HUES48 (cell line): ENCODE measurements at regions not wholly inside any gene's neighbourhood (a gene's known extent, or its start where the extent isn't known, plus 50 kb on each side); places are given as distances from the start of the nearest gene placed in this dataset.
"Not testable (repeated sequence)": the region's sequence is repeated elsewhere in the genome, so short reads cannot be mapped to it uniquely, and the experiment has no call there.

Source experiments
- H3K27ac ChIP-seq: one replicate; pipeline ENCODE4 v1.7.0; 2013; ENCODE audit warnings: low read depth, low read length, inconsistent platforms
- H3K27me3 ChIP-seq: 2 replicates; pipeline ENCODE4 v1.6.1; 2013; ENCODE audit warnings: mild to moderate bottlenecking, low read length; ENCODE audit not compliant: control insufficient read depth, insufficient read depth
- H3K36me3 ChIP-seq: 2 replicates; pipeline ENCODE4 v1.6.1; 2013; ENCODE audit warnings: low read length; ENCODE audit not compliant: control insufficient read depth, insufficient read depth
- H3K4me1 ChIP-seq: 2 replicates; pipeline ENCODE4 v1.6.1; 2013; ENCODE audit warnings: mild to moderate bottlenecking, low read length; ENCODE audit not compliant: control insufficient read depth, insufficient read depth
- H3K4me3 ChIP-seq: 2 replicates; pipeline ENCODE4 v1.5.1; 2013; ENCODE audit warnings: mild to moderate bottlenecking, low read depth, low read length
- H3K9ac ChIP-seq: 2 replicates; pipeline ENCODE4 v1.6.1; 2013; ENCODE audit warnings: mild to moderate bottlenecking, low read depth, low read length, moderate library complexity
- H3K9me3 ChIP-seq: 2 replicates; pipeline ENCODE4 v1.6.1; 2013; ENCODE audit warnings: low read length; ENCODE audit not compliant: control insufficient read depth, insufficient read depth

- not testable (repeated sequence) for H3K27me3 ChIP-seq, H3K36me3 ChIP-seq, H3K27ac ChIP-seq, H3K4me3 ChIP-seq, H3K9ac ChIP-seq, H3K4me1 ChIP-seq
- peaks cover 31% of the 10 kb centered on the region for H3K9me3 ChIP-seq
Measured at GRCh38 chr5:179456075-179456474, 94.3 kb upstream of the RUFY1 start.

- Histone ChIP-seq H3K36me3 (no peaks in the 10 kb centered on the region), H3K27ac (no peak overlapping the region), H3K9ac (no peak overlapping the region), H3K4me3 (no peak overlapping the region), H3K4me1 (no peaks in the 10 kb centered on the region), H3K9me3 (peaks cover 38% of the 10 kb centered on the region), H3K27me3 (no peaks in the 10 kb centered on the region)
Measured at GRCh38 chr5:179455320-179455719, 95.0 kb upstream of the RUFY1 start.

- H3K36me3 ChIP-seq = no peaks in the 10 kb centered on the region
- no peaks in the 10 kb centered on the region for H3K4me1 ChIP-seq
- no peak overlapping the region for H3K27ac ChIP-seq
- no peaks in the 10 kb centered on the region for H3K27me3 ChIP-seq
- no peak overlapping the region for H3K9ac ChIP-seq
- peaks cover 38% of the 10 kb centered on the region for H3K9me3 ChIP-seq
- H3K4me3 ChIP-seq = no peak overlapping the region
Measured at GRCh38 chr5:179454356-179454755, 96.0 kb upstream of the RUFY1 start.

DNA sequence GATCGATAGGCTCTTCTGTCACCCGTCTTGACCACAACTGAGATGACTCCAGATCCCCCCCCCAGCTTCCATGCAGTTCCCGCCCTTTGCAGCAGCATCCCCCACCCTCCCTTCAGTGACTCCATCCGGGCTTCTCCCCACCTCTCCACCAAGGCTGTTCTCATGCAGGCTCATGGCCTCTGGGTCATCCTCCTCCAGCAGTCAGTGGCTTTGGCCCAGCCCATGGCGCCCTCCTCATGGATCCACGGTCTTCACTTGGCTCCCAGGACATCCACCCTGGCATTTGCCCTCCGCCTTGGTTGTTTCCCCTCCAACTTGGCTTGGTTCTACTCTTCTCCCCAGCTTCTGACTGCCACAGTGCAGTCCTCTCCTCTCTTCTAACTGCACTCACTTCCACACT, 96.7 kb upstream of the RUFY1 start:
- no peaks in the 10 kb centered on the region for H3K27me3 ChIP-seq
- no peaks in the 10 kb centered on the region for H3K4me1 ChIP-seq
- no peak overlapping the region for H3K9ac ChIP-seq
- no peak overlapping the region for H3K4me3 ChIP-seq
- H3K36me3 ChIP-seq = no peaks in the 10 kb centered on the region
- H3K9me3 ChIP-seq = peaks cover 38% of the 10 kb centered on the region
- no peak overlapping the region for H3K27ac ChIP-seq

- H3K4me3 ChIP-seq = no peak overlapping the region
- peaks cover 38% of the 10 kb centered on the region for H3K9me3 ChIP-seq
- no peaks in the 10 kb centered on the region for H3K27me3 ChIP-seq
- no peaks in the 10 kb centered on the region for H3K36me3 ChIP-seq
- H3K9ac ChIP-seq = no peak overlapping the region
- H3K27ac ChIP-seq = no peak overlapping the region
- H3K4me1 ChIP-seq = no peaks in the 10 kb centered on the region
Measured at GRCh38 chr5:179452356-179453230, 97.8 kb upstream of the RUFY1 start.

- Histone ChIP-seq H3K4me3 (no peak overlapping the region), H3K4me1 (no peaks in the 10 kb centered on the region), H3K9me3 (peaks cover 32% of the 10 kb centered on the region), H3K27me3 (no peaks in the 10 kb centered on the region), H3K36me3 (no peaks in the 10 kb centered on the region), H3K27ac (no peak overlapping the region), H3K9ac (no peak overlapping the region)
Measured at GRCh38 chr5:179451828-179452196, 98.5 kb upstream of the RUFY1 start.

DNA sequence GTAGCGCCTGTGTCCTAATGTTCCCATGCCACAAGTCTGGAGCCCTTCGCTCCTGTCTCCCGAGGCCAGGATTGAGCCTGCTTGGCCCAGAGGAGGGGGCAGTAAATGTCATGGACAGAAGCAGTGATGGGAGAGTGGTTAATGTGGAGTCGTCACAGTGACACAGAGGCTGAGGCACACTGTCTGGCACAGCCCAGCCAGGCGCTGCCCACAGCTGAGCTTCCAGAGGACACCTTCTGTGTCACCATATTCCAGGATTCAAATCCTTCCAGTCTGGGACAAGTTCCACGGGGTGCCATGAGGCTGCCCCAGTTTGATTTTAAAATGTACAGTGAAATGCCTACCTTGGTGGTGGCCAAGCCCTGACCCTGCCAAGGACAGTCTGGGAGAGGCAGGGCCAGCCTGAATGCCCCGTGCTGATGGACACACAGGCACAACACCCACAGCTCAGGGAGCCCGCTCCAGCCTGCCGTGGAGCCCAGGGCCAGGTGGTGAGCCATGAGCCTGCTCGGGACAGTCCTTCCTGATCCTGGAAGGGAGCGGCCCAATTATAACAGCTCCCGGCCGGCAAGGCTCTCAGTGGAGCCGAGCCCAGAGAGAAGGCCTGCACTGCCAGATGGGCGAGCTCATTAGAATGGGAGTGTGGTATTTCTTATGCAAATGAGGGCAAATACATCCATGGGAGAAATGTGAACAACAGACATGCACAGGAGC, 99.1 kb upstream of the RUFY1 start:
- Histone ChIP-seq H3K27ac (no peak overlapping the region), H3K9me3 (peaks cover 28% of the 10 kb centered on the region), H3K9ac (no peak overlapping the region), H3K4me1 (no peaks in the 10 kb centered on the region), H3K27me3 (no peaks in the 10 kb centered on the region), H3K36me3 (no peaks in the 10 kb centered on the region), H3K4me3 (no peak overlapping the region)

DNA sequence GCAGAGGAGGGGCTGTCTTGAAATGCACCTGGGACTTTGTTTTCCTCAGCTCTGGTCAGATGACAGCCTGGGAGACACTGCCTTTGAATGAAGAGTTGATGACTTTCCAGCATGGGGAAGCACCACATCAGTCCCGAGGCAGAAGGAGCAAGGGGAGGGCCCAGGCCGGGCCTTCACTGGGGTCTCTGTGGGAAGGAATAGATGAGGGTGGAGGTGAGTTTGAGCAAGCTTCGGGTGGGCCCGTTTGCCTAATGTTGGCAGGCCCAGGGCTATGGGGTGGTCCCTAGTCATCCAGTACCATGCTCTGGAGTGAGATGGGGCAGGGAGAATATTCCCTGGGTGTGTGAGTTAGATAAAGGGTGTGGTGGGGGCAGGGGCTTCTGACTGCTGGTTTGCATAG, 100.4 kb upstream of the RUFY1 start:
- H3K27me3 ChIP-seq, H3K4me3 ChIP-seq, H3K4me1 ChIP-seq, H3K36me3 ChIP-seq, H3K9ac ChIP-seq, H3K27ac ChIP-seq: not testable (repeated sequence)
- peaks cover 23% of the 10 kb centered on the region for H3K9me3 ChIP-seq

- not testable (repeated sequence) for H3K4me1 ChIP-seq, H3K4me3 ChIP-seq, H3K9ac ChIP-seq, H3K36me3 ChIP-seq, H3K27ac ChIP-seq, H3K27me3 ChIP-seq
- peaks cover 16% of the 10 kb centered on the region; the same call in 1 of the 2 replicates for H3K9me3 ChIP-seq
Measured at GRCh38 chr5:179448282-179448681, 102.1 kb upstream of the RUFY1 start.

- not testable (repeated sequence) for H3K27me3 ChIP-seq, H3K9ac ChIP-seq, H3K36me3 ChIP-seq, H3K4me1 ChIP-seq, H3K9me3 ChIP-seq, H3K27ac ChIP-seq, H3K4me3 ChIP-seq
Measured at GRCh38 chr5:179442289-179442688, 97.0 kb upstream of the ADAMTS2 start.

DNA sequence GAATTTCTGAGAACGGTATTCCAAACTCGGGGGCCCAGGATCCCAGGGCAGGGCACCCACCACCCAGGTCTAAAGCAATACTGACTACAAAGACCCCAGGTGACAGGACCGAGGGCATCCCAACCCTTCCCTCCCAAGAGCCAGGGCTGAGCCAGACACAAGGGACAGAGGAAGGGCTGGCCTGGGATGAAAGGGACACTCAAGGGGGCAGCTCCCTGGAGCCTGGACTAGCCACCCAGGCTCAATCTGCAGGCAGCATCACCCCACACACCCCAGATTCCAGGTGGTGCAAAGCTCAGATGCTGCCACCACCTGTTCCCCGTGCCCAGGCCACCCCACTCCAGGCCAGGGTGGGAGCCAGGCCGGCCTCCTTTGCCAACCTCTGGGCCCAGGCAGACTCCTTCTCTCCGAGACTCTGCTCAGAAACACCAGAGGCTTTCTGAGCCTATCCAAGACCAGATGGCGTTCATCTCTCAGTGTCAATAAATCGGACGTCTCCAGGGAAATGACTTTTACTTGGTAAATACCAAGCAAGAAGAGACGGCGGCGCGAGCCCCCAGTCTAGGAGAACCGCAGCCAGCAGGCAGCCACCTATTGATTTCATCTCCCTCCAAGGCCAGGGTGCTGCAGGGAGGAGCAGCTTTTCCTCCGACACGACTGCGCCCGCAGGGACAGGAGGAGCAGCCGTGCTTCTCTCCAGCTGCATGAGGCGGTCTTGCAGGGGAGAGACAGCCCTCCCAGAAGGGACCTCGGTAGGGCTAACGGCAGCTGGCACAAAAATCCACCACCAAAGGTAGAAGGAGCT, 94.1 kb upstream of the ADAMTS2 start:
- Histone ChIP-seq H3K27me3 (no peaks in the 10 kb centered on the region), H3K36me3 (no peaks in the 10 kb centered on the region), H3K4me1 (no peaks in the 10 kb centered on the region), H3K9ac (no peak overlapping the region), H3K4me3 (no peak overlapping the region), H3K27ac (no peak overlapping the region), H3K9me3 (no peaks in the 10 kb centered on the region)
